ENCODE measurements at regions not wholly inside any gene's neighbourhood (a gene's known extent, or its start where the extent isn't known, plus 50 kb on each side); places are given as distances from the start of the nearest gene placed in this dataset.

- TF ChIP-seq CTCF (conservative IDR thresholded peaks at IDR 0.05; ENCODE audit: low read length) = no peak
- no peak for TF ChIP-seq EZH2phosphoT487 (IDR thresholded peaks at IDR 0.05; ENCODE audit: borderline replicate concordance, low read depth, low read length)
Observed at GRCh38 chr20:57876163-57876562, 166.3 kb upstream of the PMEPA1 start.

Measured in OCI-LY7 (cell line).